ENCODE measurements at regions not wholly inside any gene's neighbourhood (a gene's known extent, or its start where the extent isn't known, plus 50 kb on each side); places are given as distances from the start of the nearest gene placed in this dataset.

GRCh38 chr7:25812086-25812850 is 339.7 kb upstream of the NFE2L3 start:
- TF ChIP-seq CTCF (IDR thresholded peaks at IDR 0.05 in 4 of 5, conservative IDR thresholded peaks at IDR 0.05 in 1 of 5) (no peak), POLR2A (IDR thresholded peaks at IDR 0.05) (no peak)

Measured in gastrocnemius medialis (tissue), 4 donors.